Thoracic aorta (tissue), 2 donors: ENCODE measurements at regions not wholly inside any gene's neighbourhood (a gene's known extent, or its start where the extent isn't known, plus 50 kb on each side); places are given as distances from the start of the nearest gene placed in this dataset.

ENCODE experiments used
- ATAC-seq: fragments of 150-250 bp; one replicate; pipeline ENCODE4 v1.8.0; 2017; ENCODE audit warnings: low read depth; ENCODE audit not compliant: insufficient number of reproducible peaks, low FRiP score
- DNase-seq: peaks from one replicate; pipeline ENCODE4 v3.0.0-alpha.2; 2020; ENCODE audit warnings: low spot score
- H3K27ac ChIP-seq, 2 donors: fragments of 200-600 bp; sonication (generic); 1 replicate in 1 of 2; 2 replicates in 1 of 2; pipeline ENCODE4 v1.5.1; 2016; ENCODE audit warnings: mild to moderate bottlenecking in 2 of 2, moderate library complexity in 2 of 2
- H3K27me3 ChIP-seq: fragments of 200-600 bp; sonication (generic); replicated peaks from 2 replicates; pipeline ENCODE4 v1.6.0; 2016; ENCODE audit warnings: mild to moderate bottlenecking; ENCODE audit not compliant: insufficient read depth
- H3K36me3 ChIP-seq: fragments of 200-600 bp; sonication (generic); one replicate; pipeline ENCODE4 v1.5.1; 2016
- H3K4me1 ChIP-seq, 2 donors: fragments of 200-600 bp; sonication (generic); 1 replicate in 1 of 2; 2 replicates in 1 of 2; pipeline versions ENCODE4 v1.5.1 to v1.6.0; 2016; ENCODE audit warnings: low read depth in 2 of 2, mild to moderate bottlenecking in 1 of 2; ENCODE audit not compliant: control insufficient read depth in 1 of 2
- H3K4me3 ChIP-seq: fragments of 200-600 bp; sonication (generic); 2 replicates; pipeline ENCODE4 v1.5.1; 2016; ENCODE audit warnings: mild to moderate bottlenecking
- H3K9me3 ChIP-seq: fragments of 200-600 bp; sonication (generic); 2 replicates; pipeline ENCODE4 v1.5.1; 2016
- CTCF ChIP-seq: fragments of 200-600 bp; sonication (generic); IDR thresholded peaks from one replicate; pipeline ENCODE4 v1.5.1; 2019; ENCODE audit warnings: antibody characterized with exemption

GRCh38 chr20:40361916-40362315 is 327.1 kb downstream of the MAFB start:
- TF ChIP-seq CTCF: no peak
- no peak overlapping the region for H3K27ac ChIP-seq
- no peak overlapping the region for H3K4me3 ChIP-seq
- ATAC-seq: no peak
- H3K9me3 ChIP-seq: no peaks in the 10 kb centered on the region
- no peaks in the 10 kb centered on the region for H3K36me3 ChIP-seq
- no peaks in the 10 kb centered on the region for H3K4me1 ChIP-seq
- H3K27me3 ChIP-seq: no peaks in the 10 kb centered on the region
- DNase-seq: no peak

GRCh38 chr20:40359131-40359912 is 329.7 kb downstream of the MAFB start:
- Histone ChIP-seq H3K36me3 (no peaks in the 10 kb centered on the region), H3K4me3 (no peak overlapping the region), H3K27ac (no peak overlapping the region), H3K9me3 (no peaks in the 10 kb centered on the region), H3K4me1 (peaks cover 0 to under 1% of the 10 kb centered on the region in 2 donors), H3K27me3 (no peaks in the 10 kb centered on the region)
- no peak for TF ChIP-seq CTCF
- DNase-seq: no peak
- no peak for ATAC-seq

DNA sequence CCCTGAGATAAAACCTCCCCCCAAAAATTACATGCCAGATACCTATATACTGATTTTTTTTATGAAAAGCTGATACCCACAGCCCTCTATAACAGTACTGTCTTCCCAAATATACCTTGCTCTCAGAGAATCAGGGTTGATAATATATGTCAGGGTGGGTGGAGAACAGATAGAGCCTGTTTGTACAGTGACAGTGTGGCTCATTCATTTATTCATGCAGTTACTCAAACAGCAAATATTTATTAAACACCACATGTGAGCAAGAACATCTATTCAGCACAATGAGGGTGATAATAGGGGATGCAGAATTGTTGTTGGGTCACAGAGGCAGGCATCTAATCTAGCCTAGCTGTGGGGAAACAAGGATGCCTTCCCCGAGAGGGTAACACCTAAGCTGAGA is 334.2 kb downstream of the MAFB start:
- Histone ChIP-seq H3K4me3 (no peak overlapping the region), H3K27me3 (no peaks in the 10 kb centered on the region), H3K9me3 (no peaks in the 10 kb centered on the region), H3K36me3 (no peaks in the 10 kb centered on the region), H3K27ac (no peak overlapping the region), H3K4me1 (peaks cover 0 to 6% of the 10 kb centered on the region in 2 donors)
- DNase-seq (no peak), ATAC-seq (no peak)
- TF ChIP-seq CTCF: no peak

DNA sequence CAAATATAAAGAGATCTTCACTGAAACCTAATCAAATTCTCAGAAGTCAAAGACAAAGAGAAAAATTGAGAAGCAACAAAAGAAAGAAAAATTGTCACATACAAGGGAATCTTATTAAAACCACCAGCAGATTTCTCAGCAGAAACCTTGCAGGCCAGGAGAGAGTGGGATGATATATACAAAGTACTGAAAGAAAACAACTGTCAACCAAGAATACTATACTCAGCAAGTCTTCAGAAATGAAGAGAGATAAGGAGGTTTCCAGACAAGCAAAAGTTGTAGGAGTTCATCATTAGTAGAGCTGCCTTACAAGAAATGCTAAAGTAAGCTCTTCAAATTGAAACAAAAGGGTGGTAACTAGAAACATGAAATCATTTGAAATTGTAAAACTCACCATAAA is 345.6 kb downstream of the MAFB start:
- H3K9me3 ChIP-seq: peaks cover 19% of the 10 kb centered on the region
- no peak for ATAC-seq
- no peak for DNase-seq
- no peaks in the 10 kb centered on the region for H3K27me3 ChIP-seq
- H3K36me3 ChIP-seq: no peaks in the 10 kb centered on the region
- no peak overlapping the region for H3K27ac ChIP-seq
- H3K4me1 ChIP-seq: no peaks in the 10 kb centered on the region
- no peak overlapping the region for H3K4me3 ChIP-seq
- no peak for TF ChIP-seq CTCF

DNA sequence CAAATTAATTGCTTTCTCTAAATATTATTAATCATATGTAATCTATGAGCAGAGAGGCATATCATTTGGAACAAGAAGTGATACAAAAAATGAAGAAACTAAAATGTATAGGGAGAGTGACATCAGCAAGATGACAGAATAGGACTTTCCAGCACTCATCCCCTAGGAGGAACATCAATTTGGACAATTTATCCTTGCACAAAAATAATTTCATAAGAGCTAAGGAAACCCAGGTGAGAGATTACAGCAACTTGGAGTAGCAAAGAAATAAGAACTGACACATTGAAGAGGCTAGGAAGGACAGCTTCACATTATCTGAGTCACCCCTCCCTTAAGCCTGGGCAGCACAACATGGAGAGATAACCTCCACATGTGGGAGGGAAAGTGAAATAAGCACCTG is 347.5 kb downstream of the MAFB start:
- no peak for TF ChIP-seq CTCF
- Histone ChIP-seq H3K36me3 (no peaks in the 10 kb centered on the region), H3K4me1 (no peaks in the 10 kb centered on the region), H3K9me3 (peaks cover 19% of the 10 kb centered on the region), H3K4me3 (no peak overlapping the region), H3K27me3 (no peaks in the 10 kb centered on the region), H3K27ac (no peak overlapping the region)
- no peak for DNase-seq
- no peak for ATAC-seq
